Hypothalamus (tissue), 51 donors: ENCODE measurements at regions not wholly inside any gene's neighbourhood (a gene's known extent, or its start where the extent isn't known, plus 50 kb on each side); places are given as distances from the start of the nearest gene placed in this dataset.

Experiments
- DNase-seq, 51 donors: peaks; one replicate each; lab custom pipeline; 2025; lab: John Stamatoyannopoulos, UW

GRCh38 chr1:235925016-235925415 lies 58.3 kb upstream of the LYST start:
- no peak for DNase-seq

DNA sequence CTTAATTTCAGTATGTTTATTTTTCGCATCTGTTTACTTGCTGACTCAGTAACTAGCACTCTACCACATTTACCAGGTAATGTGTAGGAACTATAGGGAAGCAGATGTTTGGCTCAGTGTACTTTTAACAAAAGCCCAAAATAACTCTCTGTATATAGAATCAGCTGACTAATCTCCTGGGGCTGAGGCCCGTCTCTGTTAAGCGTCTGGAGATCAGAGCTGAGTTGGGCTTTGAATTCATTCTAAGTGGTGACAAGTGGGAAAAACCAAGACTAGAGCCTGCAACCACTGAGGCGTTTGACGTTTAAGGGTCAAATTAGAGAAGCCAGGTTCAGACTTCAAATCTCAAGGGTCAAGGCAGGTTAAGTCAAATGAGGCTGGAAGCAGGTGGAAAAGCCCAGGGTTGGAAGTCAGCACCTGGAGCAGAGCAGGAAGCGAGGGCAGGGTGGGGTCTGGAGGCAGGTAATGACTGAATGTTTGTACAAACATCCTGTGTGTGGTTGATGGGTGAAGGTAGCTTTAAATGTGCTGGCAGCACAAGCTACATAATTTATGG lies 56.8 kb upstream of the LYST start:
- no peak for DNase-seq

- no peak for DNase-seq
Observed at GRCh38 chr1:235920596-235921375, 54.1 kb upstream of the LYST start.

DNA sequence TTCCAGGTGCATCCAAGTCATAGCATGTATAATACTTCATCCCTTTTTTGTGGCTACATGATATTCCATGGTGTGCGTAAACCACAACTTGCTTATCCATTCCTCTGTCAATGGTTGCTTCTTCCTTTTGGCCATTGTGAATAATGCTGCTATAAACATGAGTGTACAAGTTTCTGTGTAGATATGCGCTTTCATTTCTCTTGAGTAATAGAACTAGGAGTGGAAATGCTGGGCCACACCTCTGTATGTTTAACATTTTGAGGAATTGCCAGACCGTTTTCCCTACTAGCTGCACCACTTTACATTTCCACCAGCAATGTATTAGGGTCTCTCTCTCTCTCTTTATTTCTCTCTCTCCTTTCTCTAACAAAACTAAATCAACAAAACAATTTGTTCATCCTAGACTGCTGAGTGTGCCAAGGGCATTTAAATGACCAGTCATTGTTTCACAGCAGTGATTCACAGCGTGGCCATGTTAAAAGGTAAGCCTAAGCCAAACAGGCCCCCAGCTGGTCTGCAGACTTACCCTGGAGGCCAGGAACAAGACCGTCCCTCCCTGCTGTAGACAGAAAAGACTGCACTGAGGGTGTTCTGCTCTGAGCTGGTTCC lies 53.2 kb upstream of the LYST start:
- DNase-seq: no peak

- DNase-seq: no peak
Observed at GRCh38 chr1:235919127-235919832, 52.6 kb upstream of the LYST start.

GRCh38 chr1:235918465-235918864 lies 51.8 kb upstream of the LYST start:
- DNase-seq: no peak

- DNase-seq: peak in 2 of 51 donors; percentile 11 to 14
Observed at GRCh38 chr1:235918032-235918431, 51.3 kb upstream of the LYST start.

DNA sequence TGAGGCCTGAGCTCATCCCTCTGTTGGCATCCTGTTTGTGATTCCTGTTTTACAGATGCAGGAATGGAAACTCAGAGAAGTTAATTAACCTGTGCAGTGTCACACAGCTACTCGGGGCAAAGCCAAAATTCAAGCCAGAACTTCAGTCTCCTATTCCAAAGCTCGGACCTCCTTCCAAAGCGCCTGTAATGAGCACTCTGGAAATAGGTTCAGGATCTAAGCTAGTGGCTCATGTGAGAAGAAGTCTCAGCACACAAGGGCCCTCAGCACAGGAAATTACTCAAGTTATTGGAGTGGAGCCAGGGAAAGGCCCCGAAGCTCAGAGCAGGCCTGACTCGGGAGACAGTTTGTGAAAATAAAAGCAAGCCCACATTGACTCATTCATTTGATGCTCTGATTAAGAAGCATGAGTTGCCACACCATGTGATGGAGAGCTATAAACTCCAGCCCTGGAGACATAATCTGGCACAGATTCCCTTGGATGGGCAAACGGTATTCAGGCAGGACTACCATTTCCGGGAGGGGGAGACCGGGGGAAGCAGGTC lies 50.6 kb upstream of the LYST start:
- peak in 26 of 51 donors; percentile 9 to 82 (median 37) for DNase-seq
